IMR-90 (cell line): ENCODE measurements at regions not wholly inside any gene's neighbourhood (a gene's known extent, or its start where the extent isn't known, plus 50 kb on each side); places are given as distances from the start of the nearest gene placed in this dataset.

ENCODE experiments used
- BHLHE40 ChIP-seq: fragments of 150-350 bp; IDR thresholded peaks from 2 replicates; pipeline ENCODE4 v1.6.1; 2016; ENCODE audit warnings: mild to moderate bottlenecking, low read depth, low read length
- CEBPB ChIP-seq: IDR thresholded peaks from 2 replicates; pipeline ENCODE4 v1.6.1; 2012; ENCODE audit warnings: low read depth, low read length, improper control_type of control experiment
- CHD1 ChIP-seq: IDR thresholded peaks from 2 replicates; pipeline ENCODE4 v1.6.1; 2012; ENCODE audit warnings: low read depth, low read length, improper control_type of control experiment
- CTCF ChIP-seq: conservative IDR thresholded peaks from 2 replicates; pipeline ENCODE4 v1.5.1; 2012; ENCODE audit warnings: mild to moderate bottlenecking, low read depth, low read length, improper control_type of control experiment
- FOS ChIP-seq: fragments of 150-350 bp; IDR thresholded peaks from 2 replicates; pipeline ENCODE4 v1.6.1; 2016; ENCODE audit warnings: low read depth, low read length
- MAFK ChIP-seq: IDR thresholded peaks from 2 replicates; pipeline ENCODE4 v1.6.1; 2012; ENCODE audit warnings: low read depth, low read length, improper control_type of control experiment
- MAZ ChIP-seq: IDR thresholded peaks from 2 replicates; pipeline ENCODE4 v1.6.1; 2012; ENCODE audit warnings: low read depth, mild to moderate bottlenecking, low read length, improper control_type of control experiment, moderate library complexity, borderline replicate concordance
- MXI1 ChIP-seq: IDR thresholded peaks from 2 replicates; pipeline ENCODE4 v1.6.1; 2012; ENCODE audit warnings: low read depth, mild to moderate bottlenecking, low read length, moderate library complexity, borderline replicate concordance
- POLR2A ChIP-seq: IDR thresholded peaks from 2 replicates; pipeline ENCODE4 v1.6.1; 2012; ENCODE audit warnings: mild to moderate bottlenecking, low read depth, low read length
- RAD21 ChIP-seq: IDR thresholded peaks from 2 replicates; pipeline ENCODE4 v1.6.1; 2012; ENCODE audit warnings: low read length, improper control_type of control experiment
- RCOR1 ChIP-seq: IDR thresholded peaks from 2 replicates; pipeline ENCODE4 v1.6.1; 2012; ENCODE audit warnings: mild to moderate bottlenecking, low read length, improper control_type of control experiment; ENCODE audit not compliant: insufficient replicate concordance
- RFX5 ChIP-seq: IDR thresholded peaks from 2 replicates; pipeline ENCODE4 v1.8.0; 2012; ENCODE audit warnings: low read depth, mild to moderate bottlenecking, low read length, moderate library complexity
- SMC3 ChIP-seq: fragments of 150-350 bp; IDR thresholded peaks from 2 replicates; pipeline ENCODE4 v1.6.1; 2016; ENCODE audit warnings: low read depth, mild to moderate bottlenecking, antibody characterized with exemption, low read length, moderate library complexity

GRCh38 chr2:176851889-176852483 lies 360.6 kb upstream of the HNRNPA3 start:
- TF ChIP-seq POLR2A = no peak
- no peak for TF ChIP-seq RAD21
- TF ChIP-seq FOS = no peak
- TF ChIP-seq CTCF = no peak
- TF ChIP-seq BHLHE40 = no peak
- no peak for TF ChIP-seq SMC3
- no peak for TF ChIP-seq RFX5
- no peak for TF ChIP-seq RCOR1
- no peak for TF ChIP-seq MXI1
- no peak for TF ChIP-seq CHD1
- no peak for TF ChIP-seq MAZ
- no peak for TF ChIP-seq MAFK
- no peak for TF ChIP-seq CEBPB
